GM18870 (cell line): ENCODE measurements at regions not wholly inside any gene's neighbourhood (a gene's known extent, or its start where the extent isn't known, plus 50 kb on each side); places are given as distances from the start of the nearest gene placed in this dataset.

Source experiments
- ATAC-seq: cut with Tn5 transposase; IDR thresholded peaks from one replicate; pipeline ENCODE4 v1.9.1; 2021; ENCODE audit warnings: moderate library complexity; ENCODE audit not compliant: unreplicated experiment

- ATAC-seq: no peak
Observed at GRCh38 chr12:90333424-90333823, 621.6 kb downstream of the CCER1 start.

- no peak for ATAC-seq
Observed at GRCh38 chr12:90331821-90332220, 623.2 kb downstream of the CCER1 start.

- ATAC-seq: no peak
Observed at GRCh38 chr12:90331262-90331661, 622.6 kb upstream of the ATP2B1 start.

GRCh38 chr12:90327793-90328743, 619.4 kb upstream of the ATP2B1 start:
- ATAC-seq: no peak

GRCh38 chr12:90323217-90323616, 614.6 kb upstream of the ATP2B1 start:
- ATAC-seq: no peak

- ATAC-seq: no peak
Observed at GRCh38 chr12:90322006-90322405, 613.4 kb upstream of the ATP2B1 start.

GRCh38 chr12:90321369-90321768, 612.7 kb upstream of the ATP2B1 start:
- ATAC-seq: no peak

GRCh38 chr12:90311561-90311960, 602.9 kb upstream of the ATP2B1 start:
- ATAC-seq: no peak

GRCh38 chr12:90305379-90305778, 596.7 kb upstream of the ATP2B1 start:
- ATAC-seq: no peak

- ATAC-seq: no peak
Observed at GRCh38 chr12:90304231-90304630, 595.6 kb upstream of the ATP2B1 start.

GRCh38 chr12:90303771-90304170, 595.1 kb upstream of the ATP2B1 start:
- no peak for ATAC-seq

- no peak for ATAC-seq
Observed at GRCh38 chr12:90301561-90302133, 593.0 kb upstream of the ATP2B1 start.

- ATAC-seq: no peak
Observed at GRCh38 chr12:90301095-90301494, 592.5 kb upstream of the ATP2B1 start.

- ATAC-seq: no peak
Observed at GRCh38 chr12:90299666-90300065, 591.0 kb upstream of the ATP2B1 start.

GRCh38 chr12:90299121-90299520, 590.5 kb upstream of the ATP2B1 start:
- peak; percentile 99 for ATAC-seq

- no peak for ATAC-seq
Observed at GRCh38 chr12:90298289-90298948, 589.8 kb upstream of the ATP2B1 start.

- no peak for ATAC-seq
Observed at GRCh38 chr12:90295858-90296257, 587.2 kb upstream of the ATP2B1 start.

- ATAC-seq: no peak
Observed at GRCh38 chr12:90292183-90292582, 583.5 kb upstream of the ATP2B1 start.

GRCh38 chr12:90290980-90291975, 582.6 kb upstream of the ATP2B1 start:
- no peak for ATAC-seq

GRCh38 chr12:90287585-90287984, 578.9 kb upstream of the ATP2B1 start:
- ATAC-seq: no peak
